DLD1 (cell line): ENCODE measurements at regions not wholly inside any gene's neighbourhood (a gene's known extent, or its start where the extent isn't known, plus 50 kb on each side); places are given as distances from the start of the nearest gene placed in this dataset.

Experiments
- in situ Hi-C: cut with HindIII; loops from 2 replicates; pipeline ENCODE4 v1.10.0; 2017; ENCODE audit warnings: low sequenced_read_pairs

GRCh38 chr5:89444088-89444487, 561.1 kb upstream of the MEF2C start:
- in situ Hi-C loops = no loop called here

GRCh38 chr5:89443508-89443907, 560.5 kb upstream of the MEF2C start:
- in situ Hi-C loops = no loop called here

GRCh38 chr5:89441965-89442364, 559.0 kb upstream of the MEF2C start:
- in situ Hi-C loops = no loop called here

DNA sequence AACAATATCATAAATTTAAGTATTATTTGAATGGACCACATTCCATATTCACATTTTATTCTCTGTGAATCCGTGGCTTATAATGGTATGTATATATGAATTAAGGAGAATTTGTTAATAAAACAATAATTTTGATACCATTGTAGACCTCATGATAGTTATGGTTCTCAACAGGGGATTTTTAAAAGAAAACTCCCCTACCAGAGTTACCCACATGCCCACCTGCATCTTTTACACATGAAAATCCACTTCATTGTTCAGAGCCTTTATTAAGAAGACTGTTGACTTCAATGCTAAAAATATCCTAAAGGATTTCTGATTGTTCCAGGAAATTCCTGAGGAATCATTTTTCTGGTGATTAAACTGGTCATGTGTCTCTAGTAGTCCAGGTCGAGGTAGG, 557.7 kb upstream of the MEF2C start:
- in situ Hi-C loops = no loop called here

GRCh38 chr5:89437450-89438435, 554.8 kb upstream of the MEF2C start:
- in situ Hi-C loops = no loop called here

GRCh38 chr5:89436464-89436863, 553.5 kb upstream of the MEF2C start:
- in situ Hi-C loops = no loop called here

- in situ Hi-C loops = no loop called here
Measured at GRCh38 chr5:89435347-89435746, 552.4 kb upstream of the MEF2C start.

DNA sequence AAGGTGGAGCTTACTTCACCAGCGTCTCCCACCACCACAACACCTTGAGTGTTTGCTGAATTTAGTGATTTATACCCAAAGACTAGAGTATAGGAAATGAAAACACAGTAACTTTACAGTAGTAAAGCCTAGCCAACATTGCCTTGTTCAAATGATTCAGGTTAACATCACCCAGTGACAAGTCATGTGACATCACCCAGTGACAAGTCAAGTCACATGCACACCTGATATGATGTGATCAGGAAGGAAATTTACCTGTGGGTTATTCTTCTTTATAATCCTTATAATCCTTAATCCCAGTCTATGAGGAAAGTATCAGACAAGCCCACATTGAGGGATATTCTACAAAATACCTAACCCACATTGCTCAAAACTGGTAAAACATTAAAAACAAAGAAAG, 545.6 kb upstream of the MEF2C start:
- in situ Hi-C loops = no loop called here

- in situ Hi-C loops = no loop called here
Measured at GRCh38 chr5:89425062-89425461, 542.1 kb upstream of the MEF2C start.

DNA sequence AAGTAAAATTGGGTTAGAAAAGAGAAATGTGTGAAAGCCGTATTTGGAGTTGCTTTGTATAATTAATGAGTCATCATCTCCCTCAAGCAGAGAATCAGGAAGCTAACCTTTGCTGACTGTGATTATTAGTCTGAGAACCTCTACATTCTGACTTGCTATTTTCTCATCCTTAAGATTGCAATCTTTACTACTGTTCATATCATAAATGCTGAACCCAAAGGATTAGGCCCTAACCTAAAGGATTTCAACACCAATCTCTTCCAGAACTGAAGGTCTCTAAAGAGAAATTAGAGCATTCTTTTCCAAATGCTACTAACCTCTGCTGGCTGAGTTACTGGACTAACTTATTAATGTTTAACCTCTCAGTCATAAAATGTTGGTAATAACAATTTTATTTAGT, 538.1 kb upstream of the MEF2C start:
- in situ Hi-C loops = no loop called here

DNA sequence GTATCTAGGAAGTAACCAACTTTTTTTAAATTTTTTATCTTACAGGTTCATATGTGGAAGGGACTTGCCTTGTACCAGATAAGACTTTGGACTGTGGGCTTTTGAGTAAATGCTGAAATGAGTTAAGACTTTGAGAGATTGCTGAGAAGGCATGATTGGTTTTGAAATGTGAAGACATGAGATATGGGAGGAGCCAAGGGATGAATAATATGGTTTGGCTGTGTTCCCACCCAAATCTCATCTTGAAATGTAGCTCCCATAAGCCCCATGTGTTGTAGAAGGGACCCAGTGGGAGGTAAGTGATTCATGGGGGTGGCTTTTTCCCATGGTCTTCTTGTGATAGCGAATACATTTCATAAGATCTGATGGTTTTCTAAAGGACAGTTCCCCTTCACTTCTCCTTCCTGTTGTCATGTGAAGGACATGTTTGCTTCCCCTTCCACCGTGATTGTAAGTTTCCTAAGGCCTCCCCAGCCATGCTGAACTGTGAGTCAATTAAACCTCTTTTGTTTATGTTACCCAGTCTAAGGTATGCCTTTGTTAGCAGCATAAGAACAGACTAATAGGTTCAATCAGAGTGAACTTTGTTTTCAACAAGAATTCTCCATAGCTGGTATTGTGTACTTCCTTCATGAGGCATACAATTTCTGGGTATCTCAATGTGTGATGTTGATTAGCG, 535.6 kb upstream of the MEF2C start:
- in situ Hi-C loops = no loop called here

DNA sequence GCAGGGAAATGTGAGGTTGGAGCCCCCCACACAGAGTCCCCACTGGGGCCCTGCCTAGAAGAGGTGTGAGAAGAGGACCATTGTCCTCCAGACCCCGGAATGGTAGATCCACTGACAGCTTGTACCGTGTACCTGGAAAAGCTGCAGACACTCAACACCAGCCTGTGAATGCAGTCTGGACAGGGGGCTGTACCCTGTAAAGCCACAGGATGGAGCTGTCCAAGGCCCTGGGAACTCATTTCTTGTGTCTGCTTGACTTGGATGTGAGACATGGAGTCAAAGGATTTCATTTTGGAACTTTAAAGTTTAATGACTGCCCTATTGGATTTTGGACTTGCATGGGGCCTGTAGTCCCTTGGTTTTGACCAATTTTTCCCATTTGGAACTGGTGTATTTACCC, 535.0 kb upstream of the MEF2C start:
- in situ Hi-C loops = no loop called here

GRCh38 chr5:89417515-89417914, 534.5 kb upstream of the MEF2C start:
- in situ Hi-C loops = no loop called here

DNA sequence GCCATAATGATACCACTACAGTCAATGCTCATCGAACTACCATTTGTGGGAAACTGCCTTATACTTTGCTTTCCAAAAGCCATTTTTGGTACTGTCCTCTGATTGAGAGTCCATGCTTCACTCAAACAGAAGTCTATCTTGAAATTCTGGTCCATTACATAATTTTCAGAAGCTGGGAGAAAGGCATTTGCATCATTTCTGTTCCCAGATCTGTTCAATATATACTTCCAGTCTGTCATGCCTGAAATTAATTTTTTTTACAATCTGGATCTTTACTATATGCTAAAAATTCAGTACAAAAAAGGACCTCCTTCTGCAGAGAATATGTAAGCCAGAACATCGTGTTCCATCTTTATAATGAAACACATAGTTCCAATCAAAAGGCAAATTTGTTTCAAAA, 528.9 kb upstream of the MEF2C start:
- in situ Hi-C loops = no loop called here

- in situ Hi-C loops = no loop called here
Measured at GRCh38 chr5:89407054-89407453, 524.1 kb upstream of the MEF2C start.

DNA sequence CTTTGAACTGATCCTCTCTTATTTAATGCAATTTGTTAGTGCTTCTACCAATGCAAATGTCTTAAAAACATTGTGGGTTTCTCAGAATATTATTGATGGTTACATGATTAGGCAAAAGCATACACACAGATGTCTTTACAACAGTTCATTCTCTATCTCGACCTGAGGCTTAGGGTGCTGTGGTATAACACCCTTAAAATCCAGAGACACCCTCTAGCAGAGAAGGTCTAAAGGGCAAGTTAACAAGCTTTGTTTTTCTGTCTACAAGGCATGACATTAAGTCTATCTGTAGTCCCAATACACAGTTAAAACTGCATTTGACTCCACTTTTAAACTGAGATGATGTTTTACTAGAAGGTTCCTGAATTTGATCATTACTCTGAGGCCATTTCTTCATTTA, 518.7 kb upstream of the MEF2C start:
- in situ Hi-C loops = no loop called here

- in situ Hi-C loops = no loop called here
Measured at GRCh38 chr5:89401012-89401411, 518.0 kb upstream of the MEF2C start.

DNA sequence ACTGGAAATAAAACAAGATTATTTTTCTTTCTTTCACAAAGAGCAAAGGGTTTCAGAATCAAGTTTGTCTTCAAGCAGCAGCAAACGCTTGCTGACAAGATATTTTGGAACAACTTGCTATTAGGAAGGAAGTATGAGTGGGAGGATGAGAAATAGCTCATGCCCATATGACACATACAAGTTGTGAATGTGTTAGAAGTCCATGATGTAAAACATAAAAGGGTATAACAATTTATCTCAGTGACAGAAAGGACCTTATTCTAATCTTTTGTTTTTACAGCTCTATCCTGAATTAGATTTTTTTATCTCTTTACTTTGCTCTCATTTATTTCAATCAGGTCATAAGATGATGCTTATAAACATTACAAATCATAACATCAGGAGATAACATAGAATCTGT, 516.6 kb upstream of the MEF2C start:
- in situ Hi-C loops = no loop called here

DNA sequence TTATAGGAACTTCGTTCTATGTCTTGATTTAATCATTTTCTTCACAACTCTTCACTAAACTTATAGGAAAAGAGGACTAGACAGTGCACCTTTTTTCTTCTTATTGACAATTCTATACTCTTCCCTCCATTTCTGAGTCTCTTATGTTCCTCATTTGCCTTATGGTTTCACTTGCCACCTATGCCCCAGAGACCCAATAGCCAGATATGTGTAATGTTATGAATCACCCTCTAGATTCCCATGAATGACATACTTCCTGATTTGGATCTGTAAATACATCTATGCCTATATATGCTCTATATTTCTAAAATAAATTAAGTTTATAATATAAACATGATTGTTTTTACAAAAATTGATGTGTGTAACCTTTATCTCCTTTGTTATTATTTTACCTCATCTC, 514.1 kb upstream of the MEF2C start:
- in situ Hi-C loops = no loop called here

GRCh38 chr5:89396278-89396954, 513.4 kb upstream of the MEF2C start:
- in situ Hi-C loops = no loop called here

- in situ Hi-C loops = no loop called here
Measured at GRCh38 chr5:89395111-89395510, 512.1 kb upstream of the MEF2C start.

- in situ Hi-C loops = no loop called here
Measured at GRCh38 chr5:89388872-89389271, 505.9 kb upstream of the MEF2C start.
